ENCODE measurements at regions not wholly inside any gene's neighbourhood (a gene's known extent, or its start where the extent isn't known, plus 50 kb on each side); places are given as distances from the start of the nearest gene placed in this dataset.

DNA sequence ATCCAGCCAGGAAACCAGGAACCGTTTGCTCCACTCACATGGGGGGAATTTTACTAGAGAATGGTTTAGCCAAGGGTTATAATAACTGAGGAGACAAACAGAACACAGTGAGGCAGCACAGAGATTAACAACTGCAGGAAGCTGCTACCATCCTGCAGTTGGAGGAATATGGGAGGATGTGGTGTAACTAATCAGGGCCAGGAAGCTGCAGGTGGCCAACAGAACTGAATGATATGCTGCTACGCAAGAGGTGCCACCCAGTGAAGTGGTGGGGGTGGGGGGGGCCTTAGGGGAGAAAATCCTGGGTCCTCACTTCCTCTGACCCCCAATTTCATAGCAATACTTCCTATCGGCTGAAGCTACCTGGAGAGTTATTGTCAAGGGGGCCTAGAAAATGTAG, 306.4 kb upstream of the STT3B start:
- ChIA-PET CTCF (interaction anchor here (0.5 kb wide), 1 partner anchor 425 kb away, joined by 5 read pairs; no protein-coding TSS in a partner anchor), POLR2A (ENCODE audit: unreplicated experiment) (no interaction called here)
- Histone ChIP-seq H4K8ac (ENCODE audit: low read depth in 2 of 2, low read length in 2 of 2) (no peak overlapping the region), H2BK20ac (ENCODE audit: low read depth, low read length) (no peak overlapping the region), H3K9ac (ENCODE audit: low read depth, low read length) (no peak overlapping the region), H2BK120ac (ENCODE audit: low read depth, low read length) (no peak overlapping the region), H2AK9ac (replicated peaks; ENCODE audit: low read depth, low read length, poor library complexity) (no peak overlapping the region), H3K4me3 (ENCODE audit: insufficient read depth, low read depth, low read length) (no peak overlapping the region), H4K5ac (ENCODE audit: low read depth, low read length) (no peak overlapping the region), H2AFZ (replicated peaks; ENCODE audit: low read length, poor library complexity) (no peak overlapping the region), H3K14ac (replicated peaks; ENCODE audit: low read depth, low read length) (no peak overlapping the region), H3K23ac (ENCODE audit: low read depth, low read length) (no peak overlapping the region), H2BK5ac (ENCODE audit: low read depth, low read length, poor library complexity, severe bottlenecking) (no peak overlapping the region), H4K91ac (ENCODE audit: insufficient read depth, low read depth, low read length) (no peak overlapping the region), H2AK5ac (ENCODE audit: low read depth, low read length) (no peak overlapping the region), H3K18ac (ENCODE audit: low read depth, low read length) (no peak overlapping the region), H3K9me3 (ENCODE audit: control insufficient read depth, insufficient read depth, low read length) (no peaks in the 10 kb centered on the region), H3K27ac (ENCODE audit: insufficient read depth, low read length) (no peak overlapping the region), H3K9me1 (ENCODE audit: insufficient read depth, low read length) (no peaks in the 10 kb centered on the region), H3K4ac (ENCODE audit: low read depth, low read length) (no peak overlapping the region), H4K20me1 (ENCODE audit: insufficient read depth, low read length) (no peaks in the 10 kb centered on the region), H2BK15ac (ENCODE audit: low read depth, low read length) (no peak overlapping the region), H3K79me1 (ENCODE audit: low read depth in 1 of 2, low read length in 2 of 2) (no peaks in the 10 kb centered on the region), H3K4me2 (ENCODE audit: low read depth, low read length) (no peak overlapping the region), H3K56ac (ENCODE audit: extremely low read depth, insufficient read depth, low read length) (no peak overlapping the region), H3K4me1 (ENCODE audit: control insufficient read depth, insufficient read depth, low read length) (no peaks in the 10 kb centered on the region), H3K36me3 (ENCODE audit: control insufficient read depth, insufficient read depth, low read length) (no peaks in the 10 kb centered on the region), H3K27me3 (ENCODE audit: control insufficient read depth, insufficient read depth, low read length) (peaks cover 4% of the 10 kb centered on the region)
- in situ Hi-C loops (cut with MboI; ENCODE audit: low sequenced_read_pairs) (no loop called here), dilution Hi-C loops (cut with HindIII; ENCODE audit: low sequenced_read_pairs, unreplicated experiment) (no loop called here), intact Hi-C loops (cut with micrococcal nuclease) (no loop called here)
- ATAC-seq (ENCODE audit: low read depth) (no peak), DNase-seq (no peak)
- no TSS peak for BruUV-seq (replicated peaks)
- no peak for TF ChIP-seq RFX5 (IDR thresholded peaks at IDR 0.05; ENCODE audit: low read depth, low read length)
- no peak for TF ChIP-seq CEBPB (IDR thresholded peaks at IDR 0.05; ENCODE audit: low read depth, low read length)
- TF ChIP-seq RAD21 (IDR thresholded peaks at IDR 0.05; ENCODE audit: low read length): no peak
- TF ChIP-seq MAZ (IDR thresholded peaks at IDR 0.05; ENCODE audit: borderline replicate concordance, low read depth, low read length): no peak
- WGBS, 2 experiments (ENCODE audit: extremely low coverage in 2 of 2, insufficient read length in 1 of 2): 60% methylated on average over 1 of the region's 3 CpGs; no CpG with 5 or more reads in 1 of the 2 experiments

Measured in IMR-90 (cell line).